Fibroblast of lung (primary cell): ENCODE measurements at regions not wholly inside any gene's neighbourhood (a gene's known extent, or its start where the extent isn't known, plus 50 kb on each side); places are given as distances from the start of the nearest gene placed in this dataset.

Experiments
- EZH2 ChIP-seq: IDR thresholded peaks from 2 replicates; pipeline ENCODE4 v1.5.1; 2012; ENCODE audit warnings: low read length, control low read depth, mild to moderate bottlenecking; ENCODE audit errors: missing control alignments
- TF ChIP-seq, protein P1 (sequence below), 2 donors: IDR thresholded peaks in 1 of 2; conservative IDR thresholded peaks in 1 of 2; 1 replicate in 1 of 2; 2 replicates in 1 of 2; pipeline ENCODE4 v1.5.1; 2011 to 2012; ENCODE audit warnings: low read length in 2 of 2, control low read depth in 1 of 2, inconsistent platforms in 1 of 2, low read depth in 1 of 2, mild to moderate bottlenecking in 1 of 2

- TF ChIP-seq, protein P1, sequence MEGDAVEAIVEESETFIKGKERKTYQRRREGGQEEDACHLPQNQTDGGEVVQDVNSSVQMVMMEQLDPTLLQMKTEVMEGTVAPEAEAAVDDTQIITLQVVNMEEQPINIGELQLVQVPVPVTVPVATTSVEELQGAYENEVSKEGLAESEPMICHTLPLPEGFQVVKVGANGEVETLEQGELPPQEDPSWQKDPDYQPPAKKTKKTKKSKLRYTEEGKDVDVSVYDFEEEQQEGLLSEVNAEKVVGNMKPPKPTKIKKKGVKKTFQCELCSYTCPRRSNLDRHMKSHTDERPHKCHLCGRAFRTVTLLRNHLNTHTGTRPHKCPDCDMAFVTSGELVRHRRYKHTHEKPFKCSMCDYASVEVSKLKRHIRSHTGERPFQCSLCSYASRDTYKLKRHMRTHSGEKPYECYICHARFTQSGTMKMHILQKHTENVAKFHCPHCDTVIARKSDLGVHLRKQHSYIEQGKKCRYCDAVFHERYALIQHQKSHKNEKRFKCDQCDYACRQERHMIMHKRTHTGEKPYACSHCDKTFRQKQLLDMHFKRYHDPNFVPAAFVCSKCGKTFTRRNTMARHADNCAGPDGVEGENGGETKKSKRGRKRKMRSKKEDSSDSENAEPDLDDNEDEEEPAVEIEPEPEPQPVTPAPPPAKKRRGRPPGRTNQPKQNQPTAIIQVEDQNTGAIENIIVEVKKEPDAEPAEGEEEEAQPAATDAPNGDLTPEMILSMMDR (conservative IDR thresholded peaks at IDR 0.05 in 1 of 2, IDR thresholded peaks at IDR 0.05 in 1 of 2; ENCODE audit: low read depth in 1 of 2, low read length in 2 of 2) = no peak
- TF ChIP-seq EZH2 = no peak
Observed at GRCh38 chr20:6857927-6858326, 90.4 kb downstream of the BMP2 start.
